ENCODE measurements at regions not wholly inside any gene's neighbourhood (a gene's known extent, or its start where the extent isn't known, plus 50 kb on each side); places are given as distances from the start of the nearest gene placed in this dataset.

GRCh38 chr5:1647580-1647979, 123.8 kb upstream of the LPCAT1 start:
- TF ChIP-seq CTCF (IDR thresholded peaks at IDR 0.05) (no peak), POLR2A (IDR thresholded peaks at IDR 0.05; ENCODE audit: low read depth) (no peak), POLR2AphosphoS5 (IDR thresholded peaks at IDR 0.05) (no peak), EP300 (IDR thresholded peaks at IDR 0.05) (no peak)
